IMR-90 (cell line): ENCODE measurements at regions not wholly inside any gene's neighbourhood (a gene's known extent, or its start where the extent isn't known, plus 50 kb on each side); places are given as distances from the start of the nearest gene placed in this dataset.

Experiments
- BHLHE40 ChIP-seq: fragments of 150-350 bp; IDR thresholded peaks from 2 replicates; pipeline ENCODE4 v1.6.1; 2016; ENCODE audit warnings: mild to moderate bottlenecking, low read depth, low read length
- CTCF ChIP-seq: conservative IDR thresholded peaks from 2 replicates; pipeline ENCODE4 v1.5.1; 2012; ENCODE audit warnings: mild to moderate bottlenecking, low read depth, low read length, improper control_type of control experiment
- ELK1 ChIP-seq: fragments of 150-350 bp; IDR thresholded peaks from 2 replicates; pipeline ENCODE4 v1.6.1; 2016; ENCODE audit warnings: low read depth, mild to moderate bottlenecking, low read length, moderate library complexity, borderline replicate concordance
- MAFK ChIP-seq: IDR thresholded peaks from 2 replicates; pipeline ENCODE4 v1.6.1; 2012; ENCODE audit warnings: low read depth, low read length, improper control_type of control experiment
- MAZ ChIP-seq: IDR thresholded peaks from 2 replicates; pipeline ENCODE4 v1.6.1; 2012; ENCODE audit warnings: low read depth, mild to moderate bottlenecking, low read length, improper control_type of control experiment, moderate library complexity, borderline replicate concordance
- MXI1 ChIP-seq: IDR thresholded peaks from 2 replicates; pipeline ENCODE4 v1.6.1; 2012; ENCODE audit warnings: low read depth, mild to moderate bottlenecking, low read length, moderate library complexity, borderline replicate concordance
- POLR2A ChIP-seq: IDR thresholded peaks from 2 replicates; pipeline ENCODE4 v1.6.1; 2012; ENCODE audit warnings: mild to moderate bottlenecking, low read depth, low read length
- RAD21 ChIP-seq: IDR thresholded peaks from 2 replicates; pipeline ENCODE4 v1.6.1; 2012; ENCODE audit warnings: low read length, improper control_type of control experiment
- RCOR1 ChIP-seq: IDR thresholded peaks from 2 replicates; pipeline ENCODE4 v1.6.1; 2012; ENCODE audit warnings: mild to moderate bottlenecking, low read length, improper control_type of control experiment; ENCODE audit not compliant: insufficient replicate concordance
- RFX5 ChIP-seq: IDR thresholded peaks from 2 replicates; pipeline ENCODE4 v1.8.0; 2012; ENCODE audit warnings: low read depth, mild to moderate bottlenecking, low read length, moderate library complexity
- SMC3 ChIP-seq: fragments of 150-350 bp; IDR thresholded peaks from 2 replicates; pipeline ENCODE4 v1.6.1; 2016; ENCODE audit warnings: low read depth, mild to moderate bottlenecking, antibody characterized with exemption, low read length, moderate library complexity
- USF2 ChIP-seq: fragments of 150-350 bp; IDR thresholded peaks from 2 replicates; pipeline ENCODE4 v1.6.1; 2017; ENCODE audit warnings: mild to moderate bottlenecking, antibody characterized with exemption, low read length, low read depth

- TF ChIP-seq CTCF (no peak), POLR2A (no peak), RFX5 (no peak), MXI1 (no peak), ELK1 (no peak), RCOR1 (no peak), MAFK (no peak), USF2 (no peak), RAD21 (no peak), BHLHE40 (no peak; the same call in 1 of the 2 replicates), SMC3 (no peak), MAZ (no peak)
These were observed 250.6 kb upstream of the MAP3K1 start for GRCh38 chr5:56564541-56565282.
